ENCODE measurements at regions not wholly inside any gene's neighbourhood (a gene's known extent, or its start where the extent isn't known, plus 50 kb on each side); places are given as distances from the start of the nearest gene placed in this dataset.

DNA sequence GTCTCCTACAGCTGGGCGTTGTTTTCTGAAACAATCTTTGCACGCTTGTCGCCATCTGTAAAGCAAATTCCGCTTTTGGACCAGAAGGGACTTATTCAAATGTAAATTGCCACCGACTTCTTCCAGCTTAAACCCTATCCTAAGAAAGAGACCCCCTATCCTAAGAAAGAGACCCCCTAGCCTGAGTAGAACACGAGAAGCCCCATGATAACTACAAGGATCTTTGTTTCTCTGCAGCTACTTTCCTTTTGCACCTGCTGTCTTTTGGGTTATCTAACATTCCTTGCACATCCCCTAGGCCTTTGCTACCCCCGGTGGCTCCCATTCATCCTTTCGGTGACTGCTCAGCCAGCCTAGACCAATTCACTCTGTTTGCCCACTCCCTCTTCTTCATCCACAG, 536.0 kb upstream of the PRKX start:
- no peaks in the 10 kb centered on the region for H3K36me3 ChIP-seq (replicated peaks)
- no peak overlapping the region for H3K4me3 ChIP-seq (ENCODE audit: low read depth, low read length)
- no peaks in the 10 kb centered on the region for H3K27me3 ChIP-seq (replicated peaks)
- H3K27ac ChIP-seq: no peak overlapping the region
- DNase-seq: no peak
- in situ Hi-C loops (cut with HindIII; ENCODE audit: low pct_ligation_motif_present, low sequenced_read_pairs): no loop called here
- TF ChIP-seq, protein P1, sequence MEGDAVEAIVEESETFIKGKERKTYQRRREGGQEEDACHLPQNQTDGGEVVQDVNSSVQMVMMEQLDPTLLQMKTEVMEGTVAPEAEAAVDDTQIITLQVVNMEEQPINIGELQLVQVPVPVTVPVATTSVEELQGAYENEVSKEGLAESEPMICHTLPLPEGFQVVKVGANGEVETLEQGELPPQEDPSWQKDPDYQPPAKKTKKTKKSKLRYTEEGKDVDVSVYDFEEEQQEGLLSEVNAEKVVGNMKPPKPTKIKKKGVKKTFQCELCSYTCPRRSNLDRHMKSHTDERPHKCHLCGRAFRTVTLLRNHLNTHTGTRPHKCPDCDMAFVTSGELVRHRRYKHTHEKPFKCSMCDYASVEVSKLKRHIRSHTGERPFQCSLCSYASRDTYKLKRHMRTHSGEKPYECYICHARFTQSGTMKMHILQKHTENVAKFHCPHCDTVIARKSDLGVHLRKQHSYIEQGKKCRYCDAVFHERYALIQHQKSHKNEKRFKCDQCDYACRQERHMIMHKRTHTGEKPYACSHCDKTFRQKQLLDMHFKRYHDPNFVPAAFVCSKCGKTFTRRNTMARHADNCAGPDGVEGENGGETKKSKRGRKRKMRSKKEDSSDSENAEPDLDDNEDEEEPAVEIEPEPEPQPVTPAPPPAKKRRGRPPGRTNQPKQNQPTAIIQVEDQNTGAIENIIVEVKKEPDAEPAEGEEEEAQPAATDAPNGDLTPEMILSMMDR (IDR thresholded peaks at IDR 0.05; ENCODE audit: low read depth, low read length, missing control alignments): no peak

DNA sequence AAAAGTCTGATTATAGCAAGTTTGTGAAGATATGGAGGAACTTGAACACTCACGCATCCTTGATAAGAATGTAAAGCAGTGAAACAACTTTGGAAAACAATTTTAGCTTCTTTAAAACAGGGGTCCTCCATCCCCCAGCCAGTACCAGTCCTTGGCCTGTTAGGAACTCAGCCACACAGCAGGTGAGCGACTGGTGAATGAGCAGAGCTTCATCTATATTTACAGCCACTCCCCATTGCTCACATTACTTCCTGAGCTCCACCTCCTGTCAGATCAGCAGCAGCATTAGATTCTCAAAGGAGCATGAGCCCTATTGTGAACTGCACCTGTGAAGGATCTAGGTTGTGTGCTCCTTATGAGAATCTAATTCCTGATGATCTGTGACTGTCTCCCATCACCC, 530.3 kb upstream of the PRKX start:
- no peak for DNase-seq
- TF ChIP-seq, protein P1 (IDR thresholded peaks at IDR 0.05; ENCODE audit: low read depth, low read length, missing control alignments): no peak
- Histone ChIP-seq H3K36me3 (replicated peaks) (no peaks in the 10 kb centered on the region), H3K4me3 (ENCODE audit: low read depth, low read length) (no peak overlapping the region), H3K27ac (no peak overlapping the region), H3K27me3 (replicated peaks) (no peaks in the 10 kb centered on the region)
- in situ Hi-C loops (cut with HindIII; ENCODE audit: low pct_ligation_motif_present, low sequenced_read_pairs): no loop called here

DNA sequence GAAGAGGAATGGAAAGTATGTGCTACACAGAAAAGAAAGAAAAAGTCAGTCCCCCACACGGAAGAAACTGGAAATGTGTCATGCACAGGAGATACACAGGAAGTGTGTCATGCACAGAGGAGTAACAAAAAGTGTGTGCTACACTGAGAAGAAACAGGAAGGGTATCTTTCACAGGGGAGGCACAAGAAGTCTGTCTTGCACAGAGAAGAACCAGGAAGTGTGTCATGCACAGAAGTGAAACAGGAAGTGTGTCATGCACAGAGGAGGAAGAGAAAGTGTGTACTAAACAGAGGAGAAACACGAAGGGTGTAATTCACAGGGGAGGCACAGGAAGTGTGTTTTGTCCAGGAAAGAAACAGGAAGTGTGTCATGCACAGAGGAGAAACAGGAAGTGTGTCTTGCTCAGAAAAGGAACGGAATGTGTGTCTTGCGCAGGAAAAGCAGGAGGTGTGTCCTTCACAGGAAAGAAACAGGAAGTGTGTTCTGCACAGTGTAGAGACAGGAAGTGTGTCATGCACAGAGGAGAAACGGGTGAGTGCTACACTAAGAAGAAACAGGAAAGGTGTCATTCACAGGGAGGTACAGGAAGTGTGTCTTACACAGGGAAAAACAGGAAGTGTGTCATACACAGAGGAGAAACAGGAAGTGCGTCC, 527.2 kb upstream of the PRKX start:
- Histone ChIP-seq H3K36me3 (replicated peaks) (no peaks in the 10 kb centered on the region), H3K4me3 (ENCODE audit: low read depth, low read length) (no peak overlapping the region), H3K27me3 (replicated peaks) (no peaks in the 10 kb centered on the region), H3K27ac (no peak overlapping the region)
- no peak for DNase-seq
- in situ Hi-C loops (cut with HindIII; ENCODE audit: low pct_ligation_motif_present, low sequenced_read_pairs): no loop called here
- TF ChIP-seq, protein P1 (IDR thresholded peaks at IDR 0.05; ENCODE audit: low read depth, low read length, missing control alignments): no peak

DNA sequence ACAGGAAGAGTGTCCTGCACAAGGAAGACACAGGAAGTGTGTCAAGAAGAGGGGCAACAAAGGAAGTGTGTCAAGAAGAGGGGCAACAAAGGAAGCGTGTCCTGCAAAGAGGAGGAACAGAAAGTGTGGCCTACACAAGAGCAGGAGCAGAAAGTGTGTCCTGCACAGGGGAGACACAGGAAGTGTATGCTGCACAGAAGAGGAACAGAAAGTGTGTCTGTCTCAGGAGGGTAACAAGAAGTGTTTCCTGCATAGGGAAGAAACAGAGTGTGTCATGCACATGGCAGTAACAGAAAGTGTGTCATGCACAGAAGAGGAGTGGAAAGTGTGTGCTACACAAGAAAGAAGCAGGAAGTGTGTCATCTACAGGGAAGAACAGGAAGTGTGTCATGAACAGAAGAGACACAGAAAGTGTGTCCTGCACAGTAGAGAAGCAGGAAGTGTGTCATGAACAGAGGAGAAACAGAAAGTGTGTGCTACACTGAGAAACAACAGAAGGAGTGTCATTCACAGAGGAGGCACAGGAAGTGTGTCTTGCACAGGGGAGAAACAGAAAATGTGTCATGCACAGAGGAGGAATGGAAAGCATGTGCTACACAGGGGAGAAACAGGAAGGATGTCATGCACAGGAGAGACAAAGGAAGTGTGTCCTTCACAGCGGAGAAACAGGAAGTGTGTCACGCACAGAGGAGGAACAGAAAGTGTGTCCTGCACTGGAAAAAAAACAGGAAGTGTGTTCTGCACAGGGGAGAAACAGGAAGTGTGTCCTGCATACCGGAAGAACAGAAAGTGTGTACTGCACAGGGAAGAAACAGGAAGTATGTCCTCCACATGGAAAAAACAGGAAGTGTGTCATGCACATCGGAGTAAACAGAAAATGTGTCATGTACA, 526.4 kb upstream of the PRKX start:
- in situ Hi-C loops (cut with HindIII; ENCODE audit: low pct_ligation_motif_present, low sequenced_read_pairs): no loop called here
- Histone ChIP-seq H3K27me3 (replicated peaks) (no peaks in the 10 kb centered on the region), H3K27ac (no peak overlapping the region), H3K36me3 (replicated peaks) (no peaks in the 10 kb centered on the region), H3K4me3 (ENCODE audit: low read depth, low read length) (no peak overlapping the region)
- no peak for DNase-seq
- TF ChIP-seq, protein P1 (IDR thresholded peaks at IDR 0.05; ENCODE audit: low read depth, low read length, missing control alignments): no peak

DNA sequence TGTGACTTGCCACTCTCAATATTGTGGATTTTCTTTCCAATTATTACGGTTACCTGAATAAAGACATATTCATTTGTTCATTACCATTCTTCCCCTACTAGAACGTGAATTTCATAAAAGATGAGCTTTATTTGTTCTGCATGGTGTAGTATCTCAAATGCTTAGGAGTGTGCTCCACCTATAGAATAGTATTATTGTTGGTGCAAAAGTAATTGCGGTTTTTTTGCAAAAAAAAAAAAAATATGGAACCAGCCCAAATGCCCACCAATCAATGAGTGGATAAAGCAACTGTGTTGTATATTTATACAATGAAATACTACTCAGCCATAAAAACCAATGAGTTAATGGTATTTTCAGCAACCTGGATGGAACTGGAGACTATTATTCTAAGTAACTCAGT, 525.5 kb upstream of the PRKX start:
- no peaks in the 10 kb centered on the region for H3K27me3 ChIP-seq (replicated peaks)
- no peaks in the 10 kb centered on the region for H3K36me3 ChIP-seq (replicated peaks)
- TF ChIP-seq, protein P1 (IDR thresholded peaks at IDR 0.05; ENCODE audit: low read depth, low read length, missing control alignments): no peak
- in situ Hi-C loops (cut with HindIII; ENCODE audit: low pct_ligation_motif_present, low sequenced_read_pairs): no loop called here
- H3K4me3 ChIP-seq (ENCODE audit: low read depth, low read length): no peak overlapping the region
- no peak overlapping the region for H3K27ac ChIP-seq
- no peak for DNase-seq

Measured in brain microvascular endothelial cell (primary cell).